ENCODE measurements at regions not wholly inside any gene's neighbourhood (a gene's known extent, or its start where the extent isn't known, plus 50 kb on each side); places are given as distances from the start of the nearest gene placed in this dataset.

DNA sequence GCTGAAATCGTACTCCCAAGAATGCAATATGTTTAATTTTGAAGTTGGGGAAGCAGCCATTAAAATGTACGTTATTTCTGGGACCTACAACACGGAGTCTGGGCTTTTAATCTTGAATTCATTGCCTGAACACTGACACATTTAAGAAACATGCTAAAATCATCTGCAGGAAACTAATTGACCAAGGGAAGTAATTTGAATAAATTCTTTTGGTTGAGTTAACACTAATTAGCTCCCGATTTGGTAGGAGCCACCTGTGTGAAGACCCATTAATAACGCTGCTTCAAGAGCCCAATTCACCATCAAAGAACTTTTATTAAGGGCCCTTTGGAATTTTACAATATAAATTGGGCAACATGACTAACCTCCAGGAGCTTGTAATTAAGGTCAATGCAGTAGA is 309.2 kb downstream of the RAB28 start:
- TF ChIP-seq, protein P1, sequence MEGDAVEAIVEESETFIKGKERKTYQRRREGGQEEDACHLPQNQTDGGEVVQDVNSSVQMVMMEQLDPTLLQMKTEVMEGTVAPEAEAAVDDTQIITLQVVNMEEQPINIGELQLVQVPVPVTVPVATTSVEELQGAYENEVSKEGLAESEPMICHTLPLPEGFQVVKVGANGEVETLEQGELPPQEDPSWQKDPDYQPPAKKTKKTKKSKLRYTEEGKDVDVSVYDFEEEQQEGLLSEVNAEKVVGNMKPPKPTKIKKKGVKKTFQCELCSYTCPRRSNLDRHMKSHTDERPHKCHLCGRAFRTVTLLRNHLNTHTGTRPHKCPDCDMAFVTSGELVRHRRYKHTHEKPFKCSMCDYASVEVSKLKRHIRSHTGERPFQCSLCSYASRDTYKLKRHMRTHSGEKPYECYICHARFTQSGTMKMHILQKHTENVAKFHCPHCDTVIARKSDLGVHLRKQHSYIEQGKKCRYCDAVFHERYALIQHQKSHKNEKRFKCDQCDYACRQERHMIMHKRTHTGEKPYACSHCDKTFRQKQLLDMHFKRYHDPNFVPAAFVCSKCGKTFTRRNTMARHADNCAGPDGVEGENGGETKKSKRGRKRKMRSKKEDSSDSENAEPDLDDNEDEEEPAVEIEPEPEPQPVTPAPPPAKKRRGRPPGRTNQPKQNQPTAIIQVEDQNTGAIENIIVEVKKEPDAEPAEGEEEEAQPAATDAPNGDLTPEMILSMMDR (IDR thresholded peaks at IDR 0.05): no peak
- TF ChIP-seq SMC3 (IDR thresholded peaks at IDR 0.05; ENCODE audit: low read depth, low read length) (no peak), FOXM1 (IDR thresholded peaks at IDR 0.05; ENCODE audit: low read depth) (no peak), CHD2 (IDR thresholded peaks at IDR 0.05; ENCODE audit: low read length, partially characterized antibody) (no peak), TAF1 (IDR thresholded peaks at IDR 0.05; ENCODE audit: borderline replicate concordance, low read depth, low read length) (no peak), POLR2AphosphoS5 (IDR thresholded peaks at IDR 0.05; ENCODE audit: low read depth, low read length) (no peak), EP300 (IDR thresholded peaks at IDR 0.05; ENCODE audit: borderline replicate concordance in 1 of 2, low read depth in 1 of 2, low read length in 1 of 2) (no peak), FOSL2 (IDR thresholded peaks at IDR 0.05; ENCODE audit: borderline replicate concordance, low read depth) (no peak), EZH2phosphoT487 (IDR thresholded peaks at IDR 0.05; ENCODE audit: borderline replicate concordance, low read depth) (no peak), NFIC (IDR thresholded peaks at IDR 0.05; ENCODE audit: borderline replicate concordance) (no peak), SIN3A (IDR thresholded peaks at IDR 0.05; ENCODE audit: borderline replicate concordance, low read depth, low read length) (no peak), YY1 (IDR thresholded peaks at IDR 0.05; ENCODE audit: low read depth) (no peak)
- TF ChIP-seq, protein P2, sequence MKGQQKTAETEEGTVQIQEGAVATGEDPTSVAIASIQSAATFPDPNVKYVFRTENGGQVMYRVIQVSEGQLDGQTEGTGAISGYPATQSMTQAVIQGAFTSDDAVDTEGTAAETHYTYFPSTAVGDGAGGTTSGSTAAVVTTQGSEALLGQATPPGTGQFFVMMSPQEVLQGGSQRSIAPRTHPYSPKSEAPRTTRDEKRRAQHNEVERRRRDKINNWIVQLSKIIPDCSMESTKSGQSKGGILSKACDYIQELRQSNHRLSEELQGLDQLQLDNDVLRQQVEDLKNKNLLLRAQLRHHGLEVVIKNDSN (IDR thresholded peaks at IDR 0.05; ENCODE audit: borderline replicate concordance, low read depth): no peak
